ENCODE measurements at regions not wholly inside any gene's neighbourhood (a gene's known extent, or its start where the extent isn't known, plus 50 kb on each side); places are given as distances from the start of the nearest gene placed in this dataset.

DNA sequence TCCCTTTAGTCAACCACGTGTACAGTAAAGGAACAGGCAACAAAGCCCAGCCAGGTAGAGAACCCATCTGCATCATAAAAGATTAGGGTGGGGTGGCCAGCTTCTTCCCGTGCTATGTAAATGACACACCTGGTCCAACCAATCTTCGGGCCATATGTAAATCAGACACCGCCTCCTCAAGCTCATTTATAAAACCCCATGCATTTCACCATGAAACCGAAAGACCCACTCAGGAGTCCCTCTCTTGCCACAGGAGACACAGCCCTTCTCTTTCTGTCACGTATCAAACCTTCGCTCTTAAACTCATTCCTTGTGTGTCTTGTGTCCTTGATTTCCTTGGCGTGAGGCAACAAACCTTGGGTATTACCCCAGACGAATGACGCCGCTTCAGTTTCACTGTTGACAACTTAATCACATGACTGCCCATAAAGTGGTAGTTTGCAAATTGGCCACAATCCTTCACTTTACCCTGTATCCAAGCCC lies 59.8 kb upstream of the TBPL2 start:
- POLR2A ChIA-PET (ENCODE audit: low non-redundant PET), result no interaction called here
- no peak overlapping the region for H3K4me3 ChIP-seq (ENCODE audit: low read depth, low read length, poor library complexity, severe bottlenecking)
- H3K9me3 ChIP-seq (ENCODE audit: low read depth, low read length, poor library complexity, severe bottlenecking), result no peaks in the 10 kb centered on the region
- H3K27ac ChIP-seq (ENCODE audit: low read depth, low read length, poor library complexity, severe bottlenecking), result no peak overlapping the region
- no peaks in the 10 kb centered on the region for H3K36me3 ChIP-seq (ENCODE audit: insufficient read depth, low read length, poor library complexity, severe bottlenecking)
- intact Hi-C loops (cut with micrococcal nuclease; ENCODE audit: unreplicated experiment), result no loop called here
- TF ChIP-seq, protein P1, sequence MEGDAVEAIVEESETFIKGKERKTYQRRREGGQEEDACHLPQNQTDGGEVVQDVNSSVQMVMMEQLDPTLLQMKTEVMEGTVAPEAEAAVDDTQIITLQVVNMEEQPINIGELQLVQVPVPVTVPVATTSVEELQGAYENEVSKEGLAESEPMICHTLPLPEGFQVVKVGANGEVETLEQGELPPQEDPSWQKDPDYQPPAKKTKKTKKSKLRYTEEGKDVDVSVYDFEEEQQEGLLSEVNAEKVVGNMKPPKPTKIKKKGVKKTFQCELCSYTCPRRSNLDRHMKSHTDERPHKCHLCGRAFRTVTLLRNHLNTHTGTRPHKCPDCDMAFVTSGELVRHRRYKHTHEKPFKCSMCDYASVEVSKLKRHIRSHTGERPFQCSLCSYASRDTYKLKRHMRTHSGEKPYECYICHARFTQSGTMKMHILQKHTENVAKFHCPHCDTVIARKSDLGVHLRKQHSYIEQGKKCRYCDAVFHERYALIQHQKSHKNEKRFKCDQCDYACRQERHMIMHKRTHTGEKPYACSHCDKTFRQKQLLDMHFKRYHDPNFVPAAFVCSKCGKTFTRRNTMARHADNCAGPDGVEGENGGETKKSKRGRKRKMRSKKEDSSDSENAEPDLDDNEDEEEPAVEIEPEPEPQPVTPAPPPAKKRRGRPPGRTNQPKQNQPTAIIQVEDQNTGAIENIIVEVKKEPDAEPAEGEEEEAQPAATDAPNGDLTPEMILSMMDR (conservative IDR thresholded peaks at IDR 0.05; ENCODE audit: low read depth, low read length), result no peak
- TF ChIP-seq EZH2 (IDR thresholded peaks at IDR 0.05; ENCODE audit: borderline replicate concordance, low read depth, low read length, poor library complexity, severe bottlenecking), result no peak
- H3K4me1 ChIP-seq (ENCODE audit: insufficient read depth, low read length, poor library complexity, severe bottlenecking), result peaks cover 8% of the 10 kb centered on the region
- H3K27me3 ChIP-seq (replicated peaks; ENCODE audit: insufficient read depth, low read depth, low read length, poor library complexity), result no peaks in the 10 kb centered on the region
- no TSS peak for BruUV-seq (replicated peaks)
- no peak for DNase-seq (ENCODE audit: low spot score)
- CTCF ChIA-PET, result no interaction called here

DNA sequence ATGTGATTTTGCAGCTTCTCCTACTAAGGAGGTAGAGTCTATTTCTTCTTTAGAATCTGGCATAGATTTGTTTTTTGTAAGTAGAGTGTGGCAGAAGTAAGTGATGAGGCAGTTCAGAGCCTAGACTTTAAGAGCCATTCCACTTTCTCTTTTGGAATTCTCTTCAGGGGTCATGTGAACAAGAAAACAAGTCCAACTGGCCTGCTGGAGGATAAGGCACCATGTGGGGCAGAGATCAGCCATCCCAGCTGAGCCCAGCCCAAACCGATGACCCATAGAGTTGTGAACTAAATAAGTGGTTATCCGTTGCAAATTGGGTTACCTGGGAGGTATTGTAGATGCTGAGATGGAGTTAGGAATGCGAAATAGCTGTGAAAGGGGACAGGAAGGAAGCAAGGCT lies 60.3 kb upstream of the TBPL2 start:
- Histone ChIP-seq H3K4me3 (ENCODE audit: low read depth, low read length, poor library complexity, severe bottlenecking) (no peak overlapping the region), H3K4me1 (ENCODE audit: insufficient read depth, low read length, poor library complexity, severe bottlenecking) (peaks cover 8% of the 10 kb centered on the region), H3K36me3 (ENCODE audit: insufficient read depth, low read length, poor library complexity, severe bottlenecking) (no peaks in the 10 kb centered on the region), H3K9me3 (ENCODE audit: low read depth, low read length, poor library complexity, severe bottlenecking) (no peaks in the 10 kb centered on the region), H3K27ac (ENCODE audit: low read depth, low read length, poor library complexity, severe bottlenecking) (no peak overlapping the region), H3K27me3 (replicated peaks; ENCODE audit: insufficient read depth, low read depth, low read length, poor library complexity) (no peaks in the 10 kb centered on the region)
- no TSS peak for BruUV-seq (replicated peaks)
- DNase-seq (ENCODE audit: low spot score), result no peak
- no peak for TF ChIP-seq EZH2 (IDR thresholded peaks at IDR 0.05; ENCODE audit: borderline replicate concordance, low read depth, low read length, poor library complexity, severe bottlenecking)
- TF ChIP-seq, protein P1 (conservative IDR thresholded peaks at IDR 0.05; ENCODE audit: low read depth, low read length), result no peak
- ChIA-PET POLR2A (ENCODE audit: low non-redundant PET) (no interaction called here), CTCF (no interaction called here)
- intact Hi-C loops (cut with micrococcal nuclease; ENCODE audit: unreplicated experiment), result no loop called here

DNA sequence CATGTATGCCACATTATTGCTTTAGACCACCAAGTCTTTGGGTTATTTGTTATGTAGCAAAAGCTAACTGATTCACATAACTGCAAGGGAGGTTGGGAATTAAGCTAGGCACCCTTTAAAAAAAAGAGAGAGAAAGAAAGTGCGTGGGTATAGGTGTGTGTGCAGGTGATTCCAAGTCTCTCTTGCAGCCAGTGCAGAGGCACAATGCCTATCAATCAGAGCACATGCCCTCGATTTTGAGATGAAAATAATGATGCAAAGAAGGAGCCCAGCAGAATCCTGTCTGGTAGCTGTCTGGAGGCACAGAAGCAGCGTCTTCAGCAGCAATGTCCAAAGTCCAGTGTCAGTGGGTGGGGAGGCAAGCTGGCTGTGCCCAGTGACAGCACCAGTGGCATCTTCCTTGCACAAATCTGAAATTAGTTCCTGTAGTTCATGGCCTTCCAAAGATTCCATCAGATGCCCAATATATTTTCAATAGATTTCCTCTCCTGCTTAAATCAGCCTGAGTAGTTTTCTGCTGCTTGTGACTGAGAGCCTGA lies 62.4 kb upstream of the TBPL2 start:
- no peaks in the 10 kb centered on the region for H3K36me3 ChIP-seq (ENCODE audit: insufficient read depth, low read length, poor library complexity, severe bottlenecking)
- CTCF ChIA-PET, result no interaction called here
- H3K4me3 ChIP-seq (ENCODE audit: low read depth, low read length, poor library complexity, severe bottlenecking), result no peak overlapping the region
- no TSS peak for BruUV-seq (replicated peaks)
- H3K27ac ChIP-seq (ENCODE audit: low read depth, low read length, poor library complexity, severe bottlenecking), result no peak overlapping the region
- intact Hi-C loops (cut with micrococcal nuclease; ENCODE audit: unreplicated experiment), result no loop called here
- no peak for DNase-seq (ENCODE audit: low spot score)
- H3K27me3 ChIP-seq (replicated peaks; ENCODE audit: insufficient read depth, low read depth, low read length, poor library complexity), result no peaks in the 10 kb centered on the region
- TF ChIP-seq, protein P1 (conservative IDR thresholded peaks at IDR 0.05; ENCODE audit: low read depth, low read length), result no peak
- TF ChIP-seq EZH2 (IDR thresholded peaks at IDR 0.05; ENCODE audit: borderline replicate concordance, low read depth, low read length, poor library complexity, severe bottlenecking), result no peak
- no peaks in the 10 kb centered on the region for H3K9me3 ChIP-seq (ENCODE audit: low read depth, low read length, poor library complexity, severe bottlenecking)
- POLR2A ChIA-PET (ENCODE audit: low non-redundant PET), result no interaction called here
- H3K4me1 ChIP-seq (ENCODE audit: insufficient read depth, low read length, poor library complexity, severe bottlenecking), result peaks cover 8% of the 10 kb centered on the region

All from A673 (cell line).